ENCODE measurements at regions not wholly inside any gene's neighbourhood (a gene's known extent, or its start where the extent isn't known, plus 50 kb on each side); places are given as distances from the start of the nearest gene placed in this dataset.
"Not testable (repeated sequence)": the region's sequence is repeated elsewhere in the genome, so short reads cannot be mapped to it uniquely, and the experiment has no call there.

DNA sequence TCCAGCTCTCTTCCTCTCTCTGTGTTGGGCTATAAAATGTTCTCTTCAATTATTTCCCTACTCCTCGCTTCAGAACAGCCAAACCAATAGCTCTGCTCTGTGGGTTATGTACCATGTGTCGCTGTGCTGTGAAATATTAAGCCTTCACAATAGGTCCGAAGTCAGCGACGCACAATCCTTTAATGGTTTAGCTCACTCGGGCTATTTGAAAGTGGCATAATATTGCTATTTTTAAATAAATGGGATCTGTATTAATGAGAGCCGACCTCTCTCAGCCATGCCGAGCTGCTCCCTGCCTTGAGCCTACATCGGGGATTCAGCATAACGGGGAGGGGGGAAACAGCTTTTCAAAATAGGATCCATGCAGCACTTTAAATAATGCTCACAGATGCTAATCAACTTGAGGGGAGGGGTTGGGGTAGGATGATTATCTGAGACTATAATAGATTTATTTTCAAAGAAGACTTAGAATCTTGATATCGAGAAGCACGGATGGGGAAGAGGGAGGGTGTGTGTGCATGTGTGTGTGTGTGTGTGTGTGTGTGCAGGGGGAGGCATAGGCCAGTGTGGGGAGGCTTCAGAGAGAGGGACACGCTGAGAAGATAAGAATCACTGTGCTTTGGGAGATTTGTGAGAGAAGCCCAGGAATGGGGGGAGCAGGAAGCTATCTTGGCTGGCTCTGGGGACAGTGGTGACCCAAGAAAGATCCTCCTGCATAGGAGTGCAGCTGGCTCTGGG, 271.5 kb downstream of the NXPE2 start:
- no peak for DNase-seq

- peak; percentile 1 for DNase-seq
These were observed 274.7 kb downstream of the NXPE2 start for GRCh38 chr11:114953039-114953438.

- no peak for DNase-seq
These were observed 277.6 kb downstream of the NXPE2 start for GRCh38 chr11:114955923-114956322.

- no peak for DNase-seq
These were observed 278.2 kb downstream of the NXPE2 start for GRCh38 chr11:114956566-114956965.

DNA sequence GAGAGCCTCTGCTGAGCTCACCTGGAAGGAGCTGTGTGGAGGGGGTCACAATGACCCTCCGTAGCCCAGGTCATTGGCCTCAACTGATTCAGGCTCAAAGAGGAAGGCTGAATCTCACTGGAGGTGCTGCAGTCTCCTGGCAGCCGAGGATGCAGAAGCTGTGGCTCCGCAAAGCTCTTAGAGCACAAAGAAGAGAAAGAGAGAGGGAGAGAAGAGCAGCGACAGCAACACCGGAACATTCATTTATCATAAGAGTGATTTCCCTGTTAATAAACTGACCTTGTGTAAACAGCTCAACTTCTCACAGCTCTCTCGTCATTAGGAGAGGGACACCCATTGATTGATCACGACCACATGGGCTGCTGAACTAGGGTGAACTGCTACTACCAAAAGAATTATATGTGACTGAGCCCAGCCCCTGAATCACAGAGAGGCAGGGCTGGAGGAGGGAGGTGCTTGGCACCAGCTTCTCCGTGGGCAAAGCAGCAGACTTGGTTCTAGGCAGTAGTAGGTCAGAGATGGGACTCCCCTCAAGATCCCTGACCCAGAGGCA, 281.7 kb downstream of the NXPE2 start:
- no peak for DNase-seq

DNA sequence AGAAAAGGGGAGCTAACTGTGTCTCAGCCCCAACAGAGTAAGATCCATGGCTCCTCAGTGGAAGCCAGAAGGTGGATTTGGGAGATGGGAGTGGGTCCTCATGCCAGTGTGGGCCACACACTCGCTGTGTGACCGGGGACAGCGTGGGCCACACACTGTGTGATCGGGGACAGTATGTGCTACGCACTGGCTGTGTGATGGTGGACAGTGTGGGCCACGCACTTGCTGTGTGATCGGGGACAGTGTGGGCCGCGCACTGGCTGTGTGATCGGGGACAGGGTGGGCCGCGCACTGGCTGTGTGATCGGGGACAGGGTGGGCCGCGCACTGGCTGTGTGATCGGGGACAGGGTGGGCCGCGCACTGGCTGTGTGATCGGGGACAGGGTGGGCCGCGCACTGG, 282.5 kb downstream of the NXPE2 start:
- DNase-seq = not testable (repeated sequence)

DNA sequence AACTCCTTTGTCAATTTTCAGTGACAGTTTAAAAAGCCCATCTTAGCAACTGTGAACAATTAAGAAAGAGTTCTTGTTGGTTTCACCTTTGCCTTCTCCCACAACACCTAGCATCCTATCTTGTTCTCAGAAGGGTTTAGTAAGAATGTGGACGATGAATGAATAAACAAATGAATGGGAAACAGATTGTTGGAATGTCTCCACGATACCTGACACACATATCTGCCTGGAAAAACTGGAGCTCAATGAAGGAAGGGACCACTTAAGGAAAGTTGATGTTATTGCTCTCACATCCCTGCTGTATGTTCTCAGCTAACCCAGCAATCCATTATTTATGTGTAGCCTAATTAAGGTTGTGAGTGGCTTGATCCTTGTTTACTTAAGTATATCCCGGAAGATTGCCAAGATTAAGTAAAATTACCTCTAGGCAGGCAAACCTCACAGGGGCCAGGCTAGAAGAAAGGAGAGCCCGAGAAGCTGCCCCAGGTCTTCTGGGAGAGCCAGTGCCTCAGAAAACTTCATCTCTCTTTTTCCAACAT, 286.4 kb downstream of the NXPE2 start:
- DNase-seq = no peak

- DNase-seq = no peak
These were observed 292.8 kb downstream of the NXPE2 start for GRCh38 chr11:114970927-114971645.

GRCh38 chr11:114972105-114972504, 293.8 kb downstream of the NXPE2 start:
- DNase-seq = no peak

DNA sequence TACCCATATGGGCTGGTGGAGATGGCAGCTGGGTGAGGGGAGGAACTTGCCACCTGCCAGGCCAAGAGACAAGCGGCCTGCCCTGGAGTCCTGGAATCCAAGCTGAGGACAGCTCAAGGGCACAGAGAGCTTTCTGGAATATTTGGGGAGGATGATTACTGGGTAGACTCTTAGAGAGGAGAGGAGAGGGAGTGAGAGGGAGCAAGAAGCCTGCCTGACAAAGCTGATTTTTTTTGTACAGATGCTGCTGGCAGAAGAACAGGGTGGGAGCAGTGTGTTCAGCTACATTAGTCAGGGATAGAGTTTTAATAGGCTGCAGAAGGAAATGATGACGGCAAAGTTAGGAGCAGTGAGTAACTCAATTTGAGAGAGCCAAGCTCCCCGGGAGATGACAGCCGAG, 299.3 kb downstream of the NXPE2 start:
- DNase-seq = no peak

- no peak for DNase-seq
These were observed 303.8 kb downstream of the NXPE2 start for GRCh38 chr11:114982141-114982540.

DNA sequence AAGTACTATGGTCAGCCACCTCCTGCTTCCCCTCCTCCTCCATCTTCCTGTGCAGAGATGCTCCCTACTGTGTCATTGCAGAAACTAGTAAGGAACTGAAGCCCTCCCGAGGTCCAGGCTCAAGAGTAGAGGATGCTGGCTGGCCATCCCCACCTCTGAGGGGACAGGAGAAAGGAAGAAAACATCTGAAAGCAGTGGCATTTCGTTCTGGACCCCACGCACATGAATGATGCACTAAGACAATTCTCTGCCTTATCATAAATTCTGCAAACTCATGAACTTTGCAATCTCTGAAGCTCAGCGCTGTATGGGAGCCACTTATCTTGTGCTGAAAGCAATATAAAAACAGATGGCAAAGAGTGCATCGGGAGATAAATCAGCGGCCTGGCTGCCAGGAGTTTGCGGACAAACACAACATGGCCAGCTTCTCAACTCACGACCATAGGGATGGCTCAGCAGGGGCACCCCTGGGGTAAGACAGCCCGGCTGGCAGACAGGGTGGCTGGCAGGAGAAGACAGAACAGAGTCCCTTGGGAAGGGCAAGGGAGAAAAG, 306.4 kb downstream of the NXPE2 start:
- DNase-seq = no peak

GRCh38 chr11:114986365-114986764, 308.0 kb downstream of the NXPE2 start:
- DNase-seq = no peak

DNA sequence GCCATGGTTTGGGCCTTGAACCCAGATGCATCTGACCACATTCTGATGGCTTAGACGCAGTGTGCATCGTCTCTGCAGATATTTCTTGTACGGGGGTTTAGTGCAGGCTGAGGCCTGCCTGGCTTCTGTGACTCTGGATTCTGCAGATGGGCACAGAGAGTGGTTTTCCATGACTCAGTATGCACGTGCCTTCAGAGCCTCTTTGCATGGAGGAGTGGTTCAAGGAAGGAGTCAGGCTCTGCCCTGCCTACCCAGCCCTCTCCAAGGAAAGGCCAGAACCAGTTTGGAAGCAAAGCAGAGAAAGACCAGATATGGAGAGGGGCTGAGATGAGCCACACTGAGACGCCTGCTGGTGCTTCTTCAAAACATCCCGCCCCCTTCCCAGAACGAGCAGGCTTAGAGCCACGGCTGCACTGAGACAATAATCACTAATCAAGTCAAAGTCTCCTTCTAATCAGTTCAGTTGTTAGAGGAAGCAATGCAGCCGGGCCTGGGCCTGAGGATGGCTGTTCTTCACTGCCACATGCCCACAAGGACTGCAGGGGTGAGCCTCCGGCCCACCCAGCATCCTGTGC, 308.9 kb downstream of the NXPE2 start:
- DNase-seq = no peak

GRCh38 chr11:114988644-114989043, 310.3 kb downstream of the NXPE2 start:
- no peak for DNase-seq

DNA sequence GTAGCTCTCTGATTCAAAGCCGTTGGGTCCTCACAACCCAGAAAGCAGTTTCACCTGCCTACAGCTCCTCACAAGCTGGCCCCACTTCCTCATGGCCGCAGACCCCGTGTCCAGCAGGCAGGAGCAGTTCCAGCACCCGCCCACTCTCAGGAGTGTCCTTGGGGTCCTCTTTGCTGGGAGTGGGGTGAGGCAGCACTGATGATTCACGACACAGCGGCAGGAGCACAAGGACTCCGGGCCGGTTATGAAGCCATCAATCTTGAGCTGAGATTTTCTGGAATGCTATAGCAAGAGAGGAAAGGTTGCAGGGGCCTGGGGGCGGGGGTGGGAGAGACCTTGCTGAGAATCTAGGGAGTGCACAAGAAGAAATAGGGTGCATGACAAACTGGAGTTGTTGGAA, 311.2 kb downstream of the NXPE2 start:
- no peak for DNase-seq

DNA sequence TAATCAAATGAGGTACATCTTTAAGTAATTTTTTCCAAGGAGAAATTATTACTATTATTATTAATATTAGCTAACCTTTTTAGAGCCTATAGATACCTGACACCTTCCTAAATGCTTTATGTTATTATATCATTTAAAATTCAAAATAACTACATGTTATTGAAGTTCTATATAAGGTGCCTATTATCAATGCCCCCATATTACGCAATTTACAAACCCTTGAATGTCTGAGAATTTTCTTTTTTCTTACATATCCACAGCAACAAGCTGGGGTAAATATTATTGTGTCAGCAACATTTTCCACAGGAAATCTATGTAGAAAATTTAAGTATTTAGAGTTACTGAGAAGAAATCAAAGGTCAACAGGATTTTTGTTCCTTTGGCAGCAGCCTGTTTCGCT, 327.3 kb downstream of the NXPE2 start:
- DNase-seq = no peak

DNA sequence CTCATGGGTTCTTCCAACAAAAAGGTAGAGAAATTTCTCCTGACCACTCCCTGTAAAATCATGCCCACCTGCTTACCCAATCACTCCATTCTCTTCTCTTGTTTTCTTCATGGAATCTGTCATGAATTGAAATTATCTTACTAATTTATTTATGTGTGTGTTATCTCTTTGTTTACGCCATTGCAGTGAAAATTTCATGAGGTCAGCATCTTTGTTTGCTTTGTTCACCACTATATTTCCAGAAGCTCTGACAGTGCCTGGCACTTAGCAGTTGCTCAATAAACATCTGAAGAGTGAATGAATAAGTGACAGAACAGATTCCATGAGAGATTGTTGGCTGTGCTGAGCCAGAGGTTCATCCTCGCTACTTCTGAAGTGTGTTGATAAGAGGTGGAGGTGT, 329.5 kb downstream of the NXPE2 start:
- no peak for DNase-seq

- no peak for DNase-seq
These were observed 330.5 kb downstream of the NXPE2 start for GRCh38 chr11:115008799-115009198.

GRCh38 chr11:115017529-115017928, 339.2 kb downstream of the NXPE2 start:
- DNase-seq = no peak

DNA sequence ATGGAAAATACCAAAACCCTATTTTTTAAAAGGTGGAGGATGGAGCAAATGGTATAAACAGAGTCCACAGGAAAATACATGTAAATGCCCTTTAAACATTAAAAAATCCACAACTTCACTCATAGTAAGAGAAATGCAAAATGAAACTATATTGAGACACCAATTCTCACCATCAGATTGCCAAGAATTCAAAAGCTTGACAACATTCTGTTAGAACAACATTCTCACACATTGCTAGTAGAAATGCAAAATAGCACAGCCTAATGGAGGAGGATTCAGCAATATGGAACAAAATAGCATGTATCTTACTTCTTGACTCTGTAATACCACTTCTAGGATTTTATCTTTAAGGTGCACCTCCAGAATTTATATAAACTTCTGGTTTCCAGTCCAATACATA, 351.8 kb downstream of the NXPE2 start:
- DNase-seq = no peak

- DNase-seq = no peak
These were observed 358.3 kb downstream of the NXPE2 start for GRCh38 chr11:115036406-115037180.

DNA sequence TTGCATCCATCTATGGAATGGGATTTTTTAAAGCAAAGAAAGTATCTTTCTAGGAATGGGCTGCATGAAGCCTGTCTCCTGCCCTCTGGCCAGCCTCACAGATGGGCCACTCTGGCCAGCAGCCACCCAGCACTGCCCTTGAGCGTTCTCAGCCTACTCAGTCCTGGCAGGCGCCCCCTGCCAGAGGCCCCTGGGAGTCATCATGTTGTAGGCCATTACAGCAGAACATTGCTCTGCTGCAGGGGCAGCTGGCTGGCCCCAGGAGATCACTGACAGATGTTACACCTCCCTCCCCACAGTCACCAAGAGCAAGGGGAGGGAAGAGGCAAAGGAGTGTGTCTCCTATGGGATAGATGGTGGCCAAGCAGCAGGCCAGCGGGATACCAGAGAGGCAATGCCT, 363.7 kb downstream of the NXPE2 start:
- no peak for DNase-seq

All from hematopoietic multipotent progenitor cell treated with erythropoietin and hydrocortisone succinate and interleukin-3 and kit ligand, for 6 days (in vitro differentiated cells).